Neural progenitor cell (in vitro differentiated cells): ENCODE measurements at regions not wholly inside any gene's neighbourhood (a gene's known extent, or its start where the extent isn't known, plus 50 kb on each side); places are given as distances from the start of the nearest gene placed in this dataset.

Experiments
- DNase-seq: peaks from one replicate; pipeline ENCODE4 v3.0.0-alpha.2; 2016; ENCODE audit warnings: low spot score
- H2AFZ ChIP-seq: fragments of 200-600 bp; sonication (generic); replicated peaks from 2 replicates; pipeline ENCODE4 v1.6.1; 2016; ENCODE audit warnings: antibody characterized with exemption
- H3F3A ChIP-seq: fragments of 200-600 bp; sonication (generic); 2 replicates; pipeline ENCODE4 v1.6.1; 2016; ENCODE audit warnings: antibody characterized with exemption, low read depth
- H3K27ac ChIP-seq: fragments of 200-600 bp; sonication (generic); 2 replicates; pipeline ENCODE4 v1.5.1; 2016; ENCODE audit warnings: mild to moderate bottlenecking
- H3K27me3 ChIP-seq: fragments of 200-600 bp; sonication (generic); 2 replicates; pipeline ENCODE4 v1.6.1; 2016; ENCODE audit warnings: mild to moderate bottlenecking, moderate library complexity
- H3K36me3 ChIP-seq: fragments of 200-600 bp; sonication (generic); 2 replicates; pipeline ENCODE4 v1.5.1; 2016
- H3K4me1 ChIP-seq: fragments of 200-600 bp; sonication (generic); 2 replicates; pipeline ENCODE4 v1.6.1; 2016; ENCODE audit warnings: mixed run types
- H3K4me2 ChIP-seq: fragments of 200-600 bp; sonication (generic); 2 replicates; pipeline ENCODE4 v1.6.1; 2016
- H3K4me3 ChIP-seq: fragments of 200-600 bp; sonication (generic); 2 replicates; pipeline ENCODE4 v1.5.1; 2016
- H3K79me2 ChIP-seq: fragments of 200-600 bp; sonication (generic); 2 replicates; pipeline ENCODE4 v1.6.1; 2016; ENCODE audit warnings: low read depth
- H3K9ac ChIP-seq: fragments of 200-600 bp; sonication (generic); 2 replicates; pipeline ENCODE4 v1.6.1; 2016
- H3K9me3 ChIP-seq: fragments of 200-600 bp; sonication (generic); 2 replicates; pipeline ENCODE4 v1.5.1; 2016; ENCODE audit warnings: low read depth
- H4K20me1 ChIP-seq: fragments of 200-600 bp; sonication (generic); 2 replicates; pipeline ENCODE4 v1.6.1; 2016; ENCODE audit warnings: low read depth
- H3K27ac Mint-ChIP-seq: 3 replicates; pipeline ENCODE4 v1.8.0; 2021; ENCODE audit warnings: mixed read lengths
- H3K27me3 Mint-ChIP-seq: 2 replicates; pipeline ENCODE4 v1.8.0; 2022; ENCODE audit warnings: low read depth, mild to moderate bottlenecking, inconsistent platforms, moderate library complexity, mixed read lengths; ENCODE audit not compliant: insufficient read depth
- H3K36me3 Mint-ChIP-seq: 3 replicates; pipeline ENCODE4 v1.8.0; 2021; ENCODE audit warnings: mixed read lengths
- H3K4me1 Mint-ChIP-seq: 3 replicates; pipeline ENCODE4 v1.8.0; 2021; ENCODE audit warnings: mixed read lengths
- H3K4me3 Mint-ChIP-seq: 3 replicates; pipeline ENCODE4 v1.8.0; 2021; ENCODE audit warnings: mild to moderate bottlenecking, moderate library complexity, mixed read lengths
- H3K9me3 Mint-ChIP-seq: 3 replicates; pipeline ENCODE4 v1.8.0; 2020; ENCODE audit warnings: mixed read lengths
- EZH2 ChIP-seq: fragments of 200-600 bp; sonication (generic); IDR thresholded peaks from 2 replicates; pipeline ENCODE4 v1.6.1; 2017; ENCODE audit warnings: antibody characterized with exemption, mild to moderate bottlenecking, moderate library complexity
- EZH2phosphoT487 ChIP-seq: fragments of 200-600 bp; sonication (generic); IDR thresholded peaks from 2 replicates; pipeline ENCODE4 v1.6.1; 2017; ENCODE audit warnings: antibody characterized with exemption
- TF ChIP-seq, protein P1 (sequence below): fragments of 200-600 bp; sonication (generic); IDR thresholded peaks from 2 replicates; pipeline ENCODE4 v1.5.1; 2017; ENCODE audit warnings: antibody characterized with exemption, mild to moderate bottlenecking

DNA sequence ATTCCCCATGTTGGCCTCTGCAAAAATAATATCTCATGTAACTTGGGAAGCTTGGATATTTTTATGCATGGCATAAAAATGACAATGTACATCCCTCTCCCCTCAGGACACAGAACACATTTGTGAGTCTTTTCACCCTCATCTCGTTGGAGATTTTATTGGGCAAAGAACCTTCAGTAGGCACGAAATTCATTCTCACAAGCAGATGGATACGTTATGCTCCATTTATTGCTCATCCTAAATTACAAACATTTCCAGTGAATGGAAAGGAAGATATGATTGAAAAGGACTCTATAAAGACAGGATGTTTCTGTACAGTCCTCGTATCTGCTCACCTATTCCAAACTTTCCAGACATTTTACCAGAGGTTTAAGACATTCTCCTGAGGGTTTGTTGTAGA, 1175.8 kb downstream of the UQCRFS1 start:
- Mint-ChIP-seq H3K36me3 (no peaks in the 10 kb centered on the region), H3K4me3 (no peak overlapping the region), H3K27me3 (no peaks in the 10 kb centered on the region), H3K4me1 (no peaks in the 10 kb centered on the region), H3K27ac (no peak overlapping the region), H3K9me3 (peaks cover 4% of the 10 kb centered on the region)
- Histone ChIP-seq H4K20me1 (no peaks in the 10 kb centered on the region), H3K79me2 (no peaks in the 10 kb centered on the region), H3K4me2 (no peak overlapping the region), H3K4me1 (no peaks in the 10 kb centered on the region), H3K9ac (no peak overlapping the region), H3F3A (no peaks in the 10 kb centered on the region), H3K27ac (no peak overlapping the region), H3K9me3 (no peaks in the 10 kb centered on the region), H3K4me3 (no peak overlapping the region), H3K36me3 (no peaks in the 10 kb centered on the region), H2AFZ (no peak overlapping the region), H3K27me3 (no peaks in the 10 kb centered on the region)
- DNase-seq = no peak
- no peak for TF ChIP-seq EZH2phosphoT487
- TF ChIP-seq EZH2 = no peak
- TF ChIP-seq, protein P1, sequence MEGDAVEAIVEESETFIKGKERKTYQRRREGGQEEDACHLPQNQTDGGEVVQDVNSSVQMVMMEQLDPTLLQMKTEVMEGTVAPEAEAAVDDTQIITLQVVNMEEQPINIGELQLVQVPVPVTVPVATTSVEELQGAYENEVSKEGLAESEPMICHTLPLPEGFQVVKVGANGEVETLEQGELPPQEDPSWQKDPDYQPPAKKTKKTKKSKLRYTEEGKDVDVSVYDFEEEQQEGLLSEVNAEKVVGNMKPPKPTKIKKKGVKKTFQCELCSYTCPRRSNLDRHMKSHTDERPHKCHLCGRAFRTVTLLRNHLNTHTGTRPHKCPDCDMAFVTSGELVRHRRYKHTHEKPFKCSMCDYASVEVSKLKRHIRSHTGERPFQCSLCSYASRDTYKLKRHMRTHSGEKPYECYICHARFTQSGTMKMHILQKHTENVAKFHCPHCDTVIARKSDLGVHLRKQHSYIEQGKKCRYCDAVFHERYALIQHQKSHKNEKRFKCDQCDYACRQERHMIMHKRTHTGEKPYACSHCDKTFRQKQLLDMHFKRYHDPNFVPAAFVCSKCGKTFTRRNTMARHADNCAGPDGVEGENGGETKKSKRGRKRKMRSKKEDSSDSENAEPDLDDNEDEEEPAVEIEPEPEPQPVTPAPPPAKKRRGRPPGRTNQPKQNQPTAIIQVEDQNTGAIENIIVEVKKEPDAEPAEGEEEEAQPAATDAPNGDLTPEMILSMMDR = no peak

- H3K27ac Mint-ChIP-seq = no peak overlapping the region
- no peak for DNase-seq
- TF ChIP-seq EZH2 (no peak), EZH2phosphoT487 (no peak)
- TF ChIP-seq, protein P1 = no peak
- Histone ChIP-seq H2AFZ (no peak overlapping the region), H3K4me1 (no peaks in the 10 kb centered on the region), H3K9ac (no peak overlapping the region), H3K27ac (no peak overlapping the region), H4K20me1 (no peaks in the 10 kb centered on the region), H3K9me3 (no peaks in the 10 kb centered on the region), H3K27me3 (no peaks in the 10 kb centered on the region), H3K36me3 (no peaks in the 10 kb centered on the region), H3F3A (no peaks in the 10 kb centered on the region), H3K4me2 (no peak overlapping the region), H3K79me2 (no peaks in the 10 kb centered on the region), H3K4me3 (no peak overlapping the region)
- H3K4me1 Mint-ChIP-seq = no peaks in the 10 kb centered on the region
- no peaks in the 10 kb centered on the region for H3K27me3 Mint-ChIP-seq
- peaks cover 5% of the 10 kb centered on the region for H3K9me3 Mint-ChIP-seq
- H3K36me3 Mint-ChIP-seq = no peaks in the 10 kb centered on the region
- H3K4me3 Mint-ChIP-seq = no peak overlapping the region
Observed at GRCh38 chr19:28036486-28036885, 1176.5 kb downstream of the UQCRFS1 start.

GRCh38 chr19:28034936-28035335, 1178.0 kb downstream of the UQCRFS1 start:
- H3F3A ChIP-seq = no peaks in the 10 kb centered on the region
- no peaks in the 10 kb centered on the region for H3K79me2 ChIP-seq
- H3K9me3 ChIP-seq = no peaks in the 10 kb centered on the region
- no peaks in the 10 kb centered on the region for H3K4me1 Mint-ChIP-seq
- no peak overlapping the region for H3K9ac ChIP-seq
- no peak for DNase-seq
- peaks cover 10% of the 10 kb centered on the region for H3K9me3 Mint-ChIP-seq
- no peaks in the 10 kb centered on the region for H3K36me3 Mint-ChIP-seq
- no peak overlapping the region for H3K4me3 Mint-ChIP-seq
- no peak overlapping the region for H3K4me3 ChIP-seq
- no peaks in the 10 kb centered on the region for H3K27me3 Mint-ChIP-seq
- H3K27me3 ChIP-seq = no peaks in the 10 kb centered on the region
- no peak overlapping the region for H3K27ac Mint-ChIP-seq
- H3K27ac ChIP-seq = no peak overlapping the region
- H3K4me1 ChIP-seq = no peaks in the 10 kb centered on the region
- no peaks in the 10 kb centered on the region for H3K36me3 ChIP-seq
- no peaks in the 10 kb centered on the region for H4K20me1 ChIP-seq
- no peak overlapping the region for H3K4me2 ChIP-seq
- TF ChIP-seq EZH2 (no peak), EZH2phosphoT487 (no peak)
- TF ChIP-seq, protein P1 = no peak
- no peak overlapping the region for H2AFZ ChIP-seq
